K562 (cell line): ENCODE measurements at regions not wholly inside any gene's neighbourhood (a gene's known extent, or its start where the extent isn't known, plus 50 kb on each side); places are given as distances from the start of the nearest gene placed in this dataset.

Experiments
- ATAC-seq: fragments of 200-7000 bp; cut with Tn5 transposase; 3 replicates; pipeline ENCODE4 v1.9.1; 2020; ENCODE audit warnings: moderate library complexity
- BruUV-seq: library from RNA; stranded (reverse); fragments of 400-500 nt; replicated peaks from 2 replicates; lab custom pipeline; 2021; lab: Mats Ljungman, UMichigan
- CTCF ChIA-PET: fragments of 300-600 bp; formaldehyde crosslinking; extraction: SDS; loops from one replicate; lab custom pipeline; 2021; ENCODE audit warnings: low intra/inter-chr PET ratio; lab: Yijun Ruan, JAX
- POLR2A ChIA-PET: fragments of 300-600, 350-650 bp; sonication (Branson Sonifier 250); formaldehyde crosslinking; extraction: SDS; loops from one replicate; lab custom pipeline; 2021; ENCODE audit warnings: antibody characterized with exemption, inconsistent platforms; lab: Yijun Ruan, JAX
- DNase-seq, 4 experiments: peaks; one replicate each; pipeline versions ENCODE4 v3.0.0 to v3.0.0-alpha.2; 2011 to 2018; ENCODE audit warnings: low spot score in 3 of 4, mixed read lengths in 3 of 4; ENCODE audit errors: extremely low read depth in 1 of 4
- FAIRE-seq: peaks from 2 replicates; lab custom pipeline; 2011; peaks lifted over from hg19 to GRCh38; lab: Jason Lieb, UNC
- H2AFZ ChIP-seq: 2 replicates; pipeline ENCODE4 v1.6.0; 2011; ENCODE audit warnings: low read depth, low read length, control low read depth, inconsistent platforms
- H3K27ac ChIP-seq: fragments of 200-600 bp; 3 replicates; pipeline ENCODE4 v1.8.0; 2011; ENCODE audit warnings: low read depth, mild to moderate bottlenecking, control low read depth, inconsistent platforms, low read length, moderate library complexity, mixed read lengths; ENCODE audit errors: extremely low read depth
- H3K27me3 ChIP-seq, 2 experiments: fragments of 300-600 bp in 1 of 2; 2 replicates in 1 of 2; 3 replicates in 1 of 2; pipeline versions ENCODE4 v1.6.0 to v1.8.0; 2011; ENCODE audit warnings: inconsistent platforms in 2 of 2, low read length in 2 of 2, mild to moderate bottlenecking in 1 of 2, mixed read lengths in 1 of 2, moderate library complexity in 1 of 2; ENCODE audit not compliant: control insufficient read depth in 2 of 2, insufficient read depth in 2 of 2
- H3K36me3 ChIP-seq: fragments of 300-600 bp; 3 replicates; pipeline ENCODE4 v1.8.0; 2011; ENCODE audit warnings: mild to moderate bottlenecking, low read length, inconsistent platforms; ENCODE audit not compliant: control insufficient read depth, insufficient read depth
- H3K4me1 ChIP-seq, 2 experiments: fragments of 200-600 bp in 1 of 2; replicated peaks in 1 of 2; 2 replicates in 1 of 2; 3 replicates in 1 of 2; pipeline versions ENCODE4 v1.5.1 to v1.8.0; 2011; ENCODE audit warnings: inconsistent platforms in 2 of 2, low read length in 2 of 2, mild to moderate bottlenecking in 1 of 2, mixed read lengths in 1 of 2, moderate library complexity in 1 of 2; ENCODE audit not compliant: control insufficient read depth in 2 of 2, insufficient read depth in 2 of 2
- H3K4me2 ChIP-seq: 2 replicates; pipeline ENCODE4 v1.6.1; 2011; ENCODE audit warnings: low read length, control low read depth, inconsistent platforms, mixed read lengths; ENCODE audit not compliant: insufficient read depth
- H3K4me3 ChIP-seq: fragments of 200-600 bp; sonication (generic), shearing (Covaris generic); 2 replicates; pipeline ENCODE4 v1.5.1; 2016; ENCODE audit warnings: control low read depth, inconsistent platforms
- H3K79me2 ChIP-seq: fragments of 200-600 bp; 3 replicates; pipeline ENCODE4 v1.8.0; 2011; ENCODE audit warnings: low read length, inconsistent platforms; ENCODE audit not compliant: control insufficient read depth, insufficient read depth
- H3K9ac ChIP-seq, 2 experiments: 2 replicates each; pipeline versions ENCODE4 v1.6.0 to v1.6.1; 2011; ENCODE audit warnings: low read depth in 2 of 2, low read length in 2 of 2, control low read depth in 1 of 2, inconsistent platforms in 1 of 2, mild to moderate bottlenecking in 1 of 2, mixed read lengths in 1 of 2; ENCODE audit not compliant: insufficient read depth in 1 of 2
- H3K9me1 ChIP-seq: one replicate; pipeline ENCODE4 v1.6.0; 2011; ENCODE audit warnings: inconsistent platforms, mild to moderate bottlenecking, low read length, moderate library complexity; ENCODE audit not compliant: control insufficient read depth, insufficient read depth
- H3K9me3 ChIP-seq: replicated peaks from 2 replicates; pipeline ENCODE4 v1.5.1; 2011; ENCODE audit warnings: low read depth, low read length, inconsistent platforms; ENCODE audit not compliant: control insufficient read depth, insufficient read depth
- H4K20me1 ChIP-seq: replicated peaks from 2 replicates; pipeline ENCODE4 v1.6.1; 2011; ENCODE audit warnings: low read length, inconsistent platforms, mixed read lengths; ENCODE audit not compliant: control insufficient read depth, insufficient read depth
- KLF10 ChIP-seq: fragments of 250-450 bp; sonication (Bioruptor Pico); IDR thresholded peaks from 2 replicates; pipeline ENCODE4 v1.6.1; 2021; ENCODE audit warnings: matching md5 sums
- NR2C1 ChIP-seq, 2 experiments: fragments of 450-650 bp; IDR thresholded peaks; 2 replicates each; pipeline ENCODE4 v1.6.1; 2017; ENCODE audit warnings: mild to moderate bottlenecking in 2 of 2, antibody characterized with exemption in 1 of 2, inconsistent platforms in 1 of 2, missing compliant biosample characterization in 1 of 2, missing genetic modification characterization in 1 of 2
- POU5F1 ChIP-seq: fragments of 150-350 bp; IDR thresholded peaks from 2 replicates; pipeline ENCODE4 v1.6.1; 2014; ENCODE audit warnings: borderline replicate concordance, low read length, low read depth, mild to moderate bottlenecking; ENCODE audit not compliant: partially characterized antibody
- STAT6 ChIP-seq: sonication (generic); formaldehyde crosslinking; IDR thresholded peaks from 2 replicates; pipeline ENCODE4 v1.8.1; 2023; ENCODE audit warnings: mild to moderate bottlenecking, missing genetic modification reagents
- WGBS: fragments of 100-300 bp; shearing (Covaris generic); methylation state at CpG from one replicate; pipeline ENCODE4 v1.1.6; 2016; ENCODE audit warnings: low coverage, mixed read lengths; ENCODE audit not compliant: insufficient coverage; ENCODE audit errors: missing lambda C conversion rate; 5-methylcytosine and 5-hydroxymethylcytosine counted together
- in situ Hi-C: fragments of 300-500 bp; cut with MboI; formaldehyde crosslinking; loops from 4 replicates; pipeline ENCODE4 v1.15.0; 2018; ENCODE audit warnings: inconsistent platforms, mixed read lengths
- intact Hi-C: fragments of 100-400 bp; cut with micrococcal nuclease; formaldehyde crosslinking; loops from 2 replicates; pipeline ENCODE4 v1.14.2; 2022

DNA sequence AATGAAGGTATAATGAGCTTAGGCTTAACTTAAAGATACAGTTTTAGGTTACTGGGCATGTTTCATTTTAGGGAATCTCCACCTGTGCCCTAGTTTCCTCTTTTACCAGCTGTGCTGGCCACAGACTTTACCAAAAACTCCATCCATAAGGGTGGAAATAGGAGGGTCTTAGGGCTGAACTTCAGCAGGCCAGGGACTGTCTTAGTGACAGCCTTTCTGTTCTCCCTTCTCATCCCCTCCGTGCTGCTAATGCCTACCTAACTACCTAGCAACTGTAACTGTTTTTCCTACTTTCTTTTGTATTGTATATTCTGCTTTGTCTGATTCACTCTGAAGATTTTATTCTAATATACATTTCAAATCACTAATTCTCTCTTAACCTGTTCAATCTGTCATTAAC is 1375.3 kb downstream of the PCDH18 start:
- H4K20me1 ChIP-seq = no peaks in the 10 kb centered on the region
- no peak overlapping the region for H2AFZ ChIP-seq
- no peak for DNase-seq
- BruUV-seq = no TSS peak
- in situ Hi-C loops = no loop called here
- H3K9me3 ChIP-seq = no peaks in the 10 kb centered on the region
- H3K9ac ChIP-seq = no peak overlapping the region
- no peaks in the 10 kb centered on the region for H3K9me1 ChIP-seq
- no peak for ATAC-seq
- POLR2A ChIA-PET = no interaction called here
- H3K4me3 ChIP-seq = no peak overlapping the region
- no peaks in the 10 kb centered on the region for H3K4me1 ChIP-seq
- no peak overlapping the region for H3K27ac ChIP-seq
- no peak for TF ChIP-seq STAT6 (CRISPR knock-in tag)
- no peak for TF ChIP-seq KLF10
- TF ChIP-seq POU5F1 = no peak
- no peak for TF ChIP-seq NR2C1 (IDR thresholded peaks at IDR 0.05)
- TF ChIP-seq NR2C1 (tag; IDR thresholded peaks at IDR 0.05) = no peak
- no peaks in the 10 kb centered on the region for H3K27me3 ChIP-seq
- 0% methylated on average over 1 of the region's 1 CpG for WGBS
- FAIRE-seq = no peak
- intact Hi-C loops = no loop called here
- H3K36me3 ChIP-seq = no peaks in the 10 kb centered on the region
- no peaks in the 10 kb centered on the region for H3K79me2 ChIP-seq
- H3K4me2 ChIP-seq = no peak overlapping the region
- CTCF ChIA-PET = no interaction called here
